ENCODE measurements at regions not wholly inside any gene's neighbourhood (a gene's known extent, or its start where the extent isn't known, plus 50 kb on each side); places are given as distances from the start of the nearest gene placed in this dataset.
A peak's percentile ranks its signal among the peaks of the same experiment; 100 is the strongest.
"Not testable (repeated sequence)": the region's sequence is repeated elsewhere in the genome, so short reads cannot be mapped to it uniquely, and the experiment has no call there.

- no peak for DNase-seq (ENCODE audit: low spot score)
These were observed 375.8 kb upstream of the AKR1E2 start for GRCh38 chr10:4450169-4450568.

GRCh38 chr10:4448030-4448429 lies 378.0 kb upstream of the AKR1E2 start:
- DNase-seq (ENCODE audit: low spot score) = no peak

- no peak for DNase-seq (ENCODE audit: low spot score)
These were observed 382.6 kb upstream of the AKR1E2 start for GRCh38 chr10:4443419-4443818.

GRCh38 chr10:4442296-4442695 lies 383.7 kb upstream of the AKR1E2 start:
- DNase-seq (ENCODE audit: low spot score) = no peak

- DNase-seq (ENCODE audit: low spot score) = no peak
These were observed 385.7 kb upstream of the AKR1E2 start for GRCh38 chr10:4440260-4440659.

- no peak for DNase-seq (ENCODE audit: low spot score)
These were observed 388.2 kb upstream of the AKR1E2 start for GRCh38 chr10:4437791-4438190.

GRCh38 chr10:4437061-4437460 lies 388.9 kb upstream of the AKR1E2 start:
- no peak for DNase-seq (ENCODE audit: low spot score)

- no peak for DNase-seq (ENCODE audit: low spot score)
These were observed 389.9 kb upstream of the AKR1E2 start for GRCh38 chr10:4436103-4436502.

GRCh38 chr10:4434516-4435071 lies 391.4 kb upstream of the AKR1E2 start:
- DNase-seq (ENCODE audit: low spot score) = no peak

- no peak for DNase-seq (ENCODE audit: low spot score)
These were observed 391.9 kb upstream of the AKR1E2 start for GRCh38 chr10:4434105-4434504.

- peak; percentile 70 for DNase-seq (ENCODE audit: low spot score)
These were observed 394.7 kb upstream of the AKR1E2 start for GRCh38 chr10:4431114-4431863.

- DNase-seq (ENCODE audit: low spot score) = no peak
These were observed 396.4 kb upstream of the AKR1E2 start for GRCh38 chr10:4429571-4429970.

GRCh38 chr10:4427532-4427931 lies 398.5 kb upstream of the AKR1E2 start:
- DNase-seq (ENCODE audit: low spot score) = no peak

GRCh38 chr10:4426866-4427265 lies 399.1 kb upstream of the AKR1E2 start:
- no peak for DNase-seq (ENCODE audit: low spot score)

- DNase-seq (ENCODE audit: low spot score) = no peak
These were observed 416.7 kb upstream of the AKR1E2 start for GRCh38 chr10:4409319-4409718.

GRCh38 chr10:4407783-4408182 lies 418.2 kb upstream of the AKR1E2 start:
- no peak for DNase-seq (ENCODE audit: low spot score)

- DNase-seq (ENCODE audit: low spot score) = no peak
These were observed 420.2 kb upstream of the AKR1E2 start for GRCh38 chr10:4405828-4406227.

GRCh38 chr10:4403638-4404252 lies 422.3 kb upstream of the AKR1E2 start:
- DNase-seq (ENCODE audit: low spot score) = no peak

- DNase-seq (ENCODE audit: low spot score) = not testable (repeated sequence)
These were observed 424.9 kb upstream of the AKR1E2 start for GRCh38 chr10:4401080-4401479.

- DNase-seq (ENCODE audit: low spot score) = no peak
These were observed 426.5 kb upstream of the AKR1E2 start for GRCh38 chr10:4399556-4399955.

GRCh38 chr10:4398602-4399001 lies 427.4 kb upstream of the AKR1E2 start:
- DNase-seq (ENCODE audit: low spot score) = no peak

- DNase-seq (ENCODE audit: low spot score) = no peak
These were observed 428.7 kb upstream of the AKR1E2 start for GRCh38 chr10:4397337-4397736.
